Stimulated activated CD8-positive, alpha-beta memory T cell treated with anti-CD3 and anti-CD28 coated beads, Interleukin-12 subunit alpha, Interleukin-12 subunit beta, amount 100 ng/mL, for 24 hours (primary cell): ENCODE measurements at regions not wholly inside any gene's neighbourhood (a gene's known extent, or its start where the extent isn't known, plus 50 kb on each side); places are given as distances from the start of the nearest gene placed in this dataset.

Experiments
- DNase-seq: peaks from one replicate; pipeline ENCODE4 v3.0.0-alpha.2; 2020; ENCODE audit errors: extremely low read depth

- no peak for DNase-seq
Measured at GRCh38 chr15:39301589-39301999, 279.3 kb upstream of the THBS1 start.

GRCh38 chr15:39302936-39303335 lies 277.9 kb upstream of the THBS1 start:
- DNase-seq, result no peak

- no peak for DNase-seq
Measured at GRCh38 chr15:39304201-39304841, 276.6 kb upstream of the THBS1 start.

- no peak for DNase-seq
Measured at GRCh38 chr15:39304931-39305728, 275.7 kb upstream of the THBS1 start.

GRCh38 chr15:39310633-39311032 lies 270.2 kb upstream of the THBS1 start:
- no peak for DNase-seq

- DNase-seq, result no peak
Measured at GRCh38 chr15:39312984-39313383, 267.9 kb upstream of the THBS1 start.

GRCh38 chr15:39313467-39313866 lies 267.4 kb upstream of the THBS1 start:
- DNase-seq, result no peak

- no peak for DNase-seq
Measured at GRCh38 chr15:39313881-39314280, 267.0 kb upstream of the THBS1 start.

GRCh38 chr15:39315206-39315850 lies 265.6 kb upstream of the THBS1 start:
- DNase-seq, result no peak

- DNase-seq, result no peak
Measured at GRCh38 chr15:39317225-39317624, 263.7 kb upstream of the THBS1 start.

- DNase-seq, result no peak
Measured at GRCh38 chr15:39318231-39318630, 262.6 kb upstream of the THBS1 start.

- no peak for DNase-seq
Measured at GRCh38 chr15:39320355-39320754, 260.5 kb upstream of the THBS1 start.

- DNase-seq, result no peak
Measured at GRCh38 chr15:39320886-39321285, 260.0 kb upstream of the THBS1 start.

- no peak for DNase-seq
Measured at GRCh38 chr15:39321977-39322376, 258.9 kb upstream of the THBS1 start.

- DNase-seq, result no peak
Measured at GRCh38 chr15:39323157-39323556, 257.7 kb upstream of the THBS1 start.

GRCh38 chr15:39323706-39324105 lies 257.2 kb upstream of the THBS1 start:
- DNase-seq, result no peak

- no peak for DNase-seq
Measured at GRCh38 chr15:39326306-39326975, 254.4 kb upstream of the THBS1 start.

- no peak for DNase-seq
Measured at GRCh38 chr15:39327005-39327730, 253.7 kb upstream of the THBS1 start.

GRCh38 chr15:39330061-39330460 lies 250.8 kb upstream of the THBS1 start:
- DNase-seq, result no peak

- no peak for DNase-seq
Measured at GRCh38 chr15:39331584-39331983, 249.3 kb upstream of the THBS1 start.

- no peak for DNase-seq
Measured at GRCh38 chr15:39332846-39333245, 248.0 kb upstream of the THBS1 start.

GRCh38 chr15:39333393-39333792 lies 247.5 kb upstream of the THBS1 start:
- no peak for DNase-seq
